Nephron (organoid): ENCODE measurements at regions not wholly inside any gene's neighbourhood (a gene's known extent, or its start where the extent isn't known, plus 50 kb on each side); places are given as distances from the start of the nearest gene placed in this dataset.

ENCODE experiments used
- H3K27ac Mint-ChIP-seq, 3 experiments: 2 replicates each; pipeline ENCODE4 v1.8.0; 2020; ENCODE audit warnings: mixed read lengths in 3 of 3, mild to moderate bottlenecking in 2 of 3, moderate library complexity in 1 of 3
- H3K27me3 Mint-ChIP-seq: 2 replicates; pipeline ENCODE4 v1.8.0; 2021; ENCODE audit warnings: low read depth, mild to moderate bottlenecking, moderate library complexity, mixed read lengths
- H3K36me3 Mint-ChIP-seq: 2 replicates; pipeline ENCODE4 v1.8.0; 2020; ENCODE audit warnings: low read depth, mixed read lengths
- H3K4me1 Mint-ChIP-seq: 2 replicates; pipeline ENCODE4 v1.8.0; 2020; ENCODE audit warnings: mixed read lengths
- H3K4me3 Mint-ChIP-seq, 3 experiments: 2 replicates each; pipeline ENCODE4 v1.8.0; 2020; ENCODE audit warnings: mild to moderate bottlenecking in 3 of 3, mixed read lengths in 3 of 3, moderate library complexity in 2 of 3
- H3K9me3 Mint-ChIP-seq: 2 replicates; pipeline ENCODE4 v1.8.0; 2020; ENCODE audit warnings: mixed read lengths
- TF ChIP-seq, protein P1 (sequence below), 3 experiments: fragments of 200-600 bp; sonication (generic); IDR thresholded peaks; one replicate each; pipeline ENCODE4 v1.5.0; 2021; ENCODE audit warnings: antibody characterized with exemption in 3 of 3; ENCODE audit not compliant: unreplicated experiment in 3 of 3

- H3K4me1 Mint-ChIP-seq: no peaks in the 10 kb centered on the region
- peaks cover 3% of the 10 kb centered on the region for H3K9me3 Mint-ChIP-seq
- no peak overlapping the region for H3K27ac Mint-ChIP-seq
- no peak overlapping the region for H3K4me3 Mint-ChIP-seq
- H3K36me3 Mint-ChIP-seq: no peaks in the 10 kb centered on the region
- TF ChIP-seq, protein P1, sequence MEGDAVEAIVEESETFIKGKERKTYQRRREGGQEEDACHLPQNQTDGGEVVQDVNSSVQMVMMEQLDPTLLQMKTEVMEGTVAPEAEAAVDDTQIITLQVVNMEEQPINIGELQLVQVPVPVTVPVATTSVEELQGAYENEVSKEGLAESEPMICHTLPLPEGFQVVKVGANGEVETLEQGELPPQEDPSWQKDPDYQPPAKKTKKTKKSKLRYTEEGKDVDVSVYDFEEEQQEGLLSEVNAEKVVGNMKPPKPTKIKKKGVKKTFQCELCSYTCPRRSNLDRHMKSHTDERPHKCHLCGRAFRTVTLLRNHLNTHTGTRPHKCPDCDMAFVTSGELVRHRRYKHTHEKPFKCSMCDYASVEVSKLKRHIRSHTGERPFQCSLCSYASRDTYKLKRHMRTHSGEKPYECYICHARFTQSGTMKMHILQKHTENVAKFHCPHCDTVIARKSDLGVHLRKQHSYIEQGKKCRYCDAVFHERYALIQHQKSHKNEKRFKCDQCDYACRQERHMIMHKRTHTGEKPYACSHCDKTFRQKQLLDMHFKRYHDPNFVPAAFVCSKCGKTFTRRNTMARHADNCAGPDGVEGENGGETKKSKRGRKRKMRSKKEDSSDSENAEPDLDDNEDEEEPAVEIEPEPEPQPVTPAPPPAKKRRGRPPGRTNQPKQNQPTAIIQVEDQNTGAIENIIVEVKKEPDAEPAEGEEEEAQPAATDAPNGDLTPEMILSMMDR (IDR thresholded peaks at IDR 0.05; ENCODE audit: unreplicated experiment in 3 of 3): peak; percentile 77 to 85 (median 84)
- H3K27me3 Mint-ChIP-seq: peaks cover 32% of the 10 kb centered on the region
Measured at GRCh38 chr10:104580774-104581675, 60.1 kb upstream of the SORCS3 start.

DNA sequence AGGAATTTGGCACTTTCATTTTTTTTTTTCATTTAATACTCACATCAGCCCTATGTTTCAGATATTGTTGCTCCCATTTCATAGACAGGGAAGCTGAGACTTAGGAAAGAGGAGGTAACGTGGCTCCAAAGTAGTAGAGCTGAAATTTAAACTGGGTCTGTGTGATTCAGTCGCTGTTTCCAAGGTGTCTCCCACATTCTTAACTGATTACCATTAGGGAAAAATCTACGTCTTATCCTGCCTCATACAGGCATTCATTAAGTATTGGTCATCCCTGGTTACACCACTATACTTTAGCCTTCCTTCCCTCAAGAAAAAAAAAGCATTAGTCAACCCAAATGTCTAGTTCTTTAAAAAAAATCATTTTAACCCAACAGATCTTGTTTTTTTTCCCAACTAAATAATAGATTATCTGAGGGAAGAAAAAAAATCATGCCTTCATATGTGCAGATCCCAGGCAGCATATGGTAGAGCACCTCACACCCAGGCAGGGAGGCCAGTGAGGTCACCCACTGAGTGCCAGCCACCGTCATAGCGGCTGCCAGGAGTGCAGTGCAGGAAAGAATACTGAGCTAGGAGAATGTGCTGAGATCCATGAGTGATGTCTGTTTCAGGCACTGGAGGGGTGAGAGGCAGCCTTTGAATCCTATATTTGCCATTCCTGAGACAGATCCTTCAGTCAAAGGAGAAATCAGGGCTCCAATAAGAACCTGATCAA is 59.0 kb upstream of the SORCS3 start:
- TF ChIP-seq, protein P1 (IDR thresholded peaks at IDR 0.05; ENCODE audit: unreplicated experiment in 3 of 3): no peak

DNA sequence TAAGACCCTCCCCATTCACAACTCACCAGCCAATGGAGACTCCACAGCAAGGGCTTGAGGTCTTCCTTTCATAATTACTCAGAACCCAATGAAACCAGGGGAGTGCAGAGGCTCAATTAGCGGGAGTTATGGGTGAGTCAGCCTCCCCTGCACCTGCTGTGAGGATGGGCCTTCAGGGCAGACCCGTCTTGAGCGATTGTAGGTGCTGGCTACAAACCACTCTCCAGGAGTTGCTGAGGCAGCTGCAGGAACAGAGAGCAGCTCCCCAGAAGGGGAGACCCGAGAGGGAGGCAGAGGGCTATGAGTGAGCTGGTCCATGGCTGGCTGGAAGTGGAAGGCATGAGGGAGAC is 58.5 kb upstream of the SORCS3 start:
- Mint-ChIP-seq H3K4me1 (no peaks in the 10 kb centered on the region), H3K27ac (no peak overlapping the region), H3K36me3 (no peaks in the 10 kb centered on the region), H3K27me3 (peaks cover 31% of the 10 kb centered on the region), H3K9me3 (peaks cover 3% of the 10 kb centered on the region), H3K4me3 (no peak overlapping the region)
- TF ChIP-seq, protein P1 (IDR thresholded peaks at IDR 0.05; ENCODE audit: unreplicated experiment in 3 of 3): no peak

More for the DNA sequence above, 59.0 kb upstream of the SORCS3 start:
- Mint-ChIP-seq H3K27ac (no peak overlapping the region), H3K36me3 (no peaks in the 10 kb centered on the region), H3K27me3 (peaks cover 32% of the 10 kb centered on the region), H3K9me3 (peaks cover 3% of the 10 kb centered on the region), H3K4me1 (no peaks in the 10 kb centered on the region), H3K4me3 (no peak overlapping the region)

DNA sequence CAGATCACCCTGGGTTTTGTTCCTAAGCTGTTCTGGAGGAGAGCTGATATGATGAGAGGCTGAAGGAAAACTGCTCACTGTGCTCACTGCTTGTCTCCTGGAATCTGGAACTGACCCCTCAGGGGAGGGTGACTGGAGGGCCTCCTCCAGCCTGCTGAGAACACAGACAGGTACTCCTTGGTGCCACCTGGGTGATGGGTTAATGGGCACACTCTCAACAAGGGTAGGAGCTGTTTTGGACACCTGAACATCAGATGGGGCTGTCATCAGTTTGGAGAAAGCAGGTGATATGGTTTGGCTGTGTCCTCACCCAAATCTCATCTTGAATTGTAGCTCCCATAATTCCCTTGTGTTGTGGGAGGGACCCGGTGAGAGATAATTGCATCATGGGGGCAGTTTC is 58.1 kb upstream of the SORCS3 start:
- no peaks in the 10 kb centered on the region for H3K36me3 Mint-ChIP-seq
- H3K9me3 Mint-ChIP-seq: peaks cover 3% of the 10 kb centered on the region
- no peak overlapping the region for H3K27ac Mint-ChIP-seq
- H3K4me1 Mint-ChIP-seq: no peaks in the 10 kb centered on the region
- TF ChIP-seq, protein P1 (IDR thresholded peaks at IDR 0.05; ENCODE audit: unreplicated experiment in 3 of 3): no peak
- peaks cover 29% of the 10 kb centered on the region for H3K27me3 Mint-ChIP-seq
- H3K4me3 Mint-ChIP-seq: no peak overlapping the region

DNA sequence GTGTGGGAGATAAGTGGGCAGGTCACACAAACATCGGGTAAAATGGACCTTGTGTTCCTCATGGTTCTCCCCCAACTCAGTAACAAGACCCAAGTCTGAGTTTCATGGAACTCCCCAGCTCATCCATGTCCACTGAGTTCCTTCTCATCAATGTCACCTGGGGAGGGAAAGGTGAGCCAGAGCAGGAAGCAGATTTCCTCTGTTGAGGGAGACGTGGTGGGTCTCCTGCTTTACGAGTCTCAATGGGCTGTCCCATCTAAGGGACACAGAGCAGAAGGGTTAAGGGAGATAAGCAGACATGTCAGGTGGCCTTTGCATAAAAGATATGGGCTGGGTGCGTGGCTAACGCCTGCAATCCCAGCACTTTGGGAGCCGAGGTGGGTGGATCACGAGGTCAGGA is 56.5 kb upstream of the SORCS3 start:
- H3K4me1 Mint-ChIP-seq: no peaks in the 10 kb centered on the region
- peaks cover 3% of the 10 kb centered on the region for H3K9me3 Mint-ChIP-seq
- no peak overlapping the region for H3K4me3 Mint-ChIP-seq
- H3K27me3 Mint-ChIP-seq: peaks cover 21% of the 10 kb centered on the region
- TF ChIP-seq, protein P1 (IDR thresholded peaks at IDR 0.05; ENCODE audit: unreplicated experiment in 3 of 3): no peak
- H3K27ac Mint-ChIP-seq: no peak overlapping the region
- H3K36me3 Mint-ChIP-seq: no peaks in the 10 kb centered on the region
